Activated B cell treated with CpG ODN at 0.5 μM for 24 hours (primary cell): ENCODE measurements at regions not wholly inside any gene's neighbourhood (a gene's known extent, or its start where the extent isn't known, plus 50 kb on each side); places are given as distances from the start of the nearest gene placed in this dataset.

ENCODE experiments used
- ATAC-seq: fragments of 200-7000 bp; cut with Tn5 transposase; one replicate; pipeline ENCODE4 v1.10.0; 2021; ENCODE audit warnings: low read depth, mild to moderate bottlenecking, moderate library complexity
- CTCF ChIA-PET: fragments of 350-600 bp; sonication (Branson Sonifier 250); formaldehyde crosslinking; loops from one replicate; lab custom pipeline; 2021; ENCODE audit warnings: antibody characterized with exemption; lab: Charles Lee
- POLR2A ChIA-PET: fragments of 350-600 bp; sonication (Branson Sonifier 250); formaldehyde crosslinking; loops from one replicate; lab custom pipeline; 2021; ENCODE audit warnings: antibody characterized with exemption; lab: Charles Lee
- DNase-seq: peaks from one replicate; pipeline ENCODE4 v3.0.0; 2022
- H3K27ac Mint-ChIP-seq: one replicate; pipeline ENCODE4 v1.8.0; 2020; ENCODE audit warnings: mixed read lengths
- H3K27me3 Mint-ChIP-seq: one replicate; pipeline ENCODE4 v1.8.0; 2021; ENCODE audit warnings: mixed read lengths
- H3K36me3 Mint-ChIP-seq: one replicate; pipeline ENCODE4 v1.8.0; 2021; ENCODE audit warnings: low read depth, mixed read lengths
- H3K4me1 Mint-ChIP-seq: one replicate; pipeline ENCODE4 v1.8.0; 2021; ENCODE audit warnings: mixed read lengths
- H3K4me3 Mint-ChIP-seq: one replicate; pipeline ENCODE4 v1.8.0; 2020; ENCODE audit warnings: mild to moderate bottlenecking, mixed read lengths
- H3K9me3 Mint-ChIP-seq: one replicate; pipeline ENCODE4 v1.8.0; 2020; ENCODE audit warnings: mixed read lengths
- CTCF ChIP-seq: fragments of 200-600 bp; IDR thresholded peaks from one replicate; pipeline ENCODE4 v1.8.0; 2022; ENCODE audit warnings: antibody characterized with exemption, mild to moderate bottlenecking
- intact Hi-C: fragments of 100-400 bp; cut with micrococcal nuclease; formaldehyde crosslinking; loops from one replicate; pipeline ENCODE4 v1.15.1; 2024

DNA sequence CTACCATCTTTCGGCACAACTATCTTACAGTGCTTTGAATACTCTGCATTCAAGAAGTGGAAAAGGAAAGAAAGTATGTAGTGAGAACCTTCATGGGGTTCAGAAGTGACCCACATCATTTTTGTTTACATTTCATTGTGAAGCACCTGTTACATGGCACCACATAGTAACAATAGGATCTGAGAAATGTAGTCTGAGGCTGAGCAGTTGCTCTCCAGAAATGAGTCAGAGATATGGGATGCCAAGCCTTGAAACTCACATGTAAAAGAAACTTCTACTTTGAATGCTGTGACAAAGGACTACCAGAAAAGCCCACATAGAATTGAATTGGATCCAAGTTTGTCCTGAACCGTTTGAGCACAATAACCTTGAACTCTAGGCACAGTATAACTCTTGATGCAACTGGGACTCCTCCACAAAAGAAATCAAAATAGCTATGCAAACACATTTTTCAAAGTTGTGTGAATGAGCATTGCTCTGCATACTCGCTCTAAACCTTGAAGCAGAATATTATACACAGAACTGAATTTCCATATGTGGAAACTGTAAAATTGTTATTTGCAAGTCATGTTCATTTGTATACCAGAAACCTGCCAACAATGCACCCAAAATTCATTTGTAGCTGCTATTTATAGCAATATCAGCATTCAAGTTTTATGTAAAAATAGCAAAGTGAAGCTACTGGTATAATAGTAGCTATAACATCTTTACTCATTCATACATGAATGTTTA lies 400.9 kb upstream of the POU3F2 start:
- H3K4me3 Mint-ChIP-seq = no peak overlapping the region
- TF ChIP-seq CTCF = no peak
- POLR2A ChIA-PET = no interaction called here
- DNase-seq (no peak), ATAC-seq (no peak)
- H3K4me1 Mint-ChIP-seq = no peaks in the 10 kb centered on the region
- no peaks in the 10 kb centered on the region for H3K27me3 Mint-ChIP-seq
- intact Hi-C loops = no loop called here
- H3K36me3 Mint-ChIP-seq = no peaks in the 10 kb centered on the region
- H3K27ac Mint-ChIP-seq = no peak overlapping the region
- peaks cover 4% of the 10 kb centered on the region for H3K9me3 Mint-ChIP-seq
- CTCF ChIA-PET = no interaction called here

DNA sequence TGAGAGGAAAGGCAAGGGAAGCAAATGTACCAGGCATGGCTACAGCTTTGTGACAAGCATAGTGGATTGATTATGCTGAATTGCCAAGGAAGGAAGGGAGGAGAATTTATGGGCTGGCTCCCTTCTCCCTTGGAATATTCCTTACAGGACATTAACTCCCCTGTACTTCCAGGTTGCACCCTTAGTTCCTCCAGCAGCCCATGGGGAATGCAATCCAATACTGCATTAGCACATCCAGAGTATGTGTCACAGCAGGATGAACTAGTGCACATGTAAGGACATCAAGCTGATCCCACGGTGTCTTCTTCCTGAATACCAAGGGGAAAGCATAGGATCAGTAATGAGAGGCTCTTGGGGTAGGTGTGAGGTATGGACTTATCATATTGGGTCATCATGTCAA lies 390.7 kb upstream of the POU3F2 start:
- Mint-ChIP-seq H3K9me3 (peaks cover 5% of the 10 kb centered on the region), H3K4me3 (no peak overlapping the region)

GRCh38 chr6:98452685-98453084 lies 381.7 kb upstream of the POU3F2 start:
- DNase-seq = no peak
- CTCF ChIA-PET = no interaction called here
- intact Hi-C loops = no loop called here
- no peak overlapping the region for H3K4me3 Mint-ChIP-seq
- no peaks in the 10 kb centered on the region for H3K27me3 Mint-ChIP-seq
- H3K4me1 Mint-ChIP-seq = no peaks in the 10 kb centered on the region
- H3K27ac Mint-ChIP-seq = no peak overlapping the region
- ATAC-seq = no peak
- peaks cover 3% of the 10 kb centered on the region for H3K9me3 Mint-ChIP-seq
- H3K36me3 Mint-ChIP-seq = no peaks in the 10 kb centered on the region
- no peak for TF ChIP-seq CTCF
- POLR2A ChIA-PET = no interaction called here

More for the DNA sequence above, 390.7 kb upstream of the POU3F2 start:
- intact Hi-C loops = no loop called here
- H3K4me1 Mint-ChIP-seq = no peaks in the 10 kb centered on the region
- no peak for TF ChIP-seq CTCF
- ATAC-seq (no peak), DNase-seq (no peak)
- no peak overlapping the region for H3K27ac Mint-ChIP-seq
- ChIA-PET POLR2A (no interaction called here), CTCF (no interaction called here)
- H3K27me3 Mint-ChIP-seq = no peaks in the 10 kb centered on the region
- H3K36me3 Mint-ChIP-seq = no peaks in the 10 kb centered on the region

DNA sequence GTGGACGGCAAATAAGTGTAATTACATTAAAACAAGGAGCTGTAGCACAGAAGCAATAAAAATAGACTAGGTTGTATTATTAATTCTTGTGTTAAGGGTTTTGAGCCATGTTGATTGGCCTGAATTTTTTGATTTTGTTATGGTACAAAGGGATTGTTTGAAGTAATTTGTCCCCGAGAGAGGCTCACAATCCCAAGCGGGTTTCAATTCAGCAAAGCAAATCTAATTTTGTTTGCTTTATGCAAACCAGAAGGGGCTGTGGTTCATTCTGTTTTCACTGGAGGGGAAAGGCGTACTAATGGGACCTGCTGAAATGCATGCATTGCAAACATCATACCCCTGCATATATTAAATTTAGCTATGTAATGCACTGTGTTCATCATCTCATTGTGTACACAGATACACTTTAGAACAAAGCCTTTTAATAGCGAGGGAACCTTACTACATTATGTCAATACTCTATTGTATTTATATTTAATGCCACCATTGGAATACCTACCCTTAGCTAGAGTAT lies 379.5 kb upstream of the POU3F2 start:
- intact Hi-C loops = no loop called here
- Mint-ChIP-seq H3K27me3 (no peaks in the 10 kb centered on the region), H3K36me3 (no peaks in the 10 kb centered on the region), H3K4me3 (no peak overlapping the region), H3K9me3 (no peaks in the 10 kb centered on the region), H3K27ac (no peak overlapping the region), H3K4me1 (no peaks in the 10 kb centered on the region)
- no peak for ATAC-seq
- POLR2A ChIA-PET = no interaction called here
- DNase-seq = no peak
- TF ChIP-seq CTCF = no peak
- CTCF ChIA-PET = no interaction called here

GRCh38 chr6:98458708-98459107 lies 375.7 kb upstream of the POU3F2 start:
- no peak for ATAC-seq

More at GRCh38 chr6:98458708-98459107, 375.7 kb upstream of the POU3F2 start:
- Mint-ChIP-seq H3K27me3 (no peaks in the 10 kb centered on the region), H3K4me3 (no peak overlapping the region), H3K36me3 (no peaks in the 10 kb centered on the region), H3K27ac (no peak overlapping the region), H3K4me1 (no peaks in the 10 kb centered on the region), H3K9me3 (no peaks in the 10 kb centered on the region)
- DNase-seq = no peak
- CTCF ChIA-PET = no interaction called here
- no peak for TF ChIP-seq CTCF
- intact Hi-C loops = no loop called here
- POLR2A ChIA-PET = no interaction called here
